ENCODE measurements at regions not wholly inside any gene's neighbourhood (a gene's known extent, or its start where the extent isn't known, plus 50 kb on each side); places are given as distances from the start of the nearest gene placed in this dataset.

DNA sequence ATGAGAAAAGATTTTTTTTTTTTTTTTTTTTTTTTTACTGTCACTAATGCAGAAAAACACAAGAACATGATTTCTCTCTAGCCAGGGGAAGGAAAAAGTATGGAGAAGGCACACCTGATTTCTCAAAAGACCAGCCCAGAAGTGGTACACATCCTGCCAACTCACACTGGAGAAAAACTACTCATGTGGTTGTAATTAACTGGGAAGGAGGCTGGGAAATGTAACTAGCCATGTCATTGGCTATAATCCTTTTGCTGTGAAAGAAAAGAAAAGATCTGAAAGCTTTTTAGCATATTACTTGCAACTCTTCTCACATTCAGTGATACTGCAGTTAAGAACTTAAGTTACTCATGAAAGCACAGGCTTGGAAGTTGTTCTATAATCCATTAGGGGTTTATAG lies 195.9 kb upstream of the PMFBP1 start:
- Histone ChIP-seq H3K27me3 (ENCODE audit: control insufficient read depth, low read length) (no peaks in the 10 kb centered on the region), H3K27ac (ENCODE audit: low read depth, low read length) (no peak overlapping the region), H3F3A (ENCODE audit: control insufficient read depth, insufficient read depth) (no peaks in the 10 kb centered on the region), H3K36me3 (ENCODE audit: control insufficient read depth, low read length) (no peaks in the 10 kb centered on the region), H3K9me2 (replicated peaks; ENCODE audit: control insufficient read depth, low read length) (no peaks in the 10 kb centered on the region), H3K4me3 (ENCODE audit: low read length) (no peak overlapping the region), H3K9me3 (ENCODE audit: control insufficient read depth, insufficient read depth, low read length) (0 out of 2 replicates have a peak, but pooled peaks cover 3% of the 10 kb centered on the region), H3K79me2 (ENCODE audit: control insufficient read depth, low read length) (no peaks in the 10 kb centered on the region), H3K4me2 (ENCODE audit: low read length) (no peak overlapping the region), H4K20me1 (ENCODE audit: control insufficient read depth, insufficient read depth, low read depth, low read length) (no peaks in the 10 kb centered on the region), H3K4me1 (ENCODE audit: control insufficient read depth, low read length) (no peaks in the 10 kb centered on the region)
- TF ChIP-seq, protein P1, sequence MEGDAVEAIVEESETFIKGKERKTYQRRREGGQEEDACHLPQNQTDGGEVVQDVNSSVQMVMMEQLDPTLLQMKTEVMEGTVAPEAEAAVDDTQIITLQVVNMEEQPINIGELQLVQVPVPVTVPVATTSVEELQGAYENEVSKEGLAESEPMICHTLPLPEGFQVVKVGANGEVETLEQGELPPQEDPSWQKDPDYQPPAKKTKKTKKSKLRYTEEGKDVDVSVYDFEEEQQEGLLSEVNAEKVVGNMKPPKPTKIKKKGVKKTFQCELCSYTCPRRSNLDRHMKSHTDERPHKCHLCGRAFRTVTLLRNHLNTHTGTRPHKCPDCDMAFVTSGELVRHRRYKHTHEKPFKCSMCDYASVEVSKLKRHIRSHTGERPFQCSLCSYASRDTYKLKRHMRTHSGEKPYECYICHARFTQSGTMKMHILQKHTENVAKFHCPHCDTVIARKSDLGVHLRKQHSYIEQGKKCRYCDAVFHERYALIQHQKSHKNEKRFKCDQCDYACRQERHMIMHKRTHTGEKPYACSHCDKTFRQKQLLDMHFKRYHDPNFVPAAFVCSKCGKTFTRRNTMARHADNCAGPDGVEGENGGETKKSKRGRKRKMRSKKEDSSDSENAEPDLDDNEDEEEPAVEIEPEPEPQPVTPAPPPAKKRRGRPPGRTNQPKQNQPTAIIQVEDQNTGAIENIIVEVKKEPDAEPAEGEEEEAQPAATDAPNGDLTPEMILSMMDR (IDR thresholded peaks at IDR 0.05; ENCODE audit: low read depth, low read length, poor library complexity, severe bottlenecking): no peak
- no peak for TF ChIP-seq EZH2phosphoT487 (IDR thresholded peaks at IDR 0.05; ENCODE audit: borderline replicate concordance, low read length)

DNA sequence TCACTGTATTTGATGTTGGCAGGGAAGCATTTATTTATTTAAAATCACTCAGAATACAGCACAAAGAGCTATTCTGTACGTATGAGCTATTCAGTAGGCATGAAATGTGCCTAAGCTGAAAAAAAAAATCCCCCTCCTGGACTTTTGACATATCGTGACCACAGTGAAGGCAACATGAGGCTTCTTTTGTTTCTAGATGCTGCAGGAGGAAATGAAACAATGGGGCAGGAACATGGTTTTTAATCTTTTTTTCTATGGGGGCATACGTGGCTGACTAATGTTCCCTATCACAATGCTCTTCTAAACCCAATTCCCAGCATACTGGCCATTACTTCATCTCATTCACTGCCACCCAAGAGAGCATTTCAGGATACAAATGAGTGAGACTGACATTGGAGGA lies 191.0 kb upstream of the PMFBP1 start:
- Histone ChIP-seq H3F3A (ENCODE audit: control insufficient read depth, insufficient read depth) (no peaks in the 10 kb centered on the region), H3K9me2 (replicated peaks; ENCODE audit: control insufficient read depth, low read length) (no peaks in the 10 kb centered on the region), H3K27ac (ENCODE audit: low read depth, low read length) (no peak overlapping the region), H3K27me3 (ENCODE audit: control insufficient read depth, low read length) (no peaks in the 10 kb centered on the region), H3K4me1 (ENCODE audit: control insufficient read depth, low read length) (no peaks in the 10 kb centered on the region), H3K4me3 (ENCODE audit: low read length) (no peak overlapping the region), H4K20me1 (ENCODE audit: control insufficient read depth, insufficient read depth, low read depth, low read length) (no peaks in the 10 kb centered on the region), H3K79me2 (ENCODE audit: control insufficient read depth, low read length) (no peaks in the 10 kb centered on the region), H3K9me3 (ENCODE audit: control insufficient read depth, insufficient read depth, low read length) (0 out of 2 replicates have a peak, but pooled peaks cover 3% of the 10 kb centered on the region), H3K4me2 (ENCODE audit: low read length) (no peak overlapping the region), H3K36me3 (ENCODE audit: control insufficient read depth, low read length) (no peaks in the 10 kb centered on the region)
- TF ChIP-seq, protein P1 (IDR thresholded peaks at IDR 0.05; ENCODE audit: low read depth, low read length, poor library complexity, severe bottlenecking): no peak
- no peak for TF ChIP-seq EZH2phosphoT487 (IDR thresholded peaks at IDR 0.05; ENCODE audit: borderline replicate concordance, low read length)

DNA sequence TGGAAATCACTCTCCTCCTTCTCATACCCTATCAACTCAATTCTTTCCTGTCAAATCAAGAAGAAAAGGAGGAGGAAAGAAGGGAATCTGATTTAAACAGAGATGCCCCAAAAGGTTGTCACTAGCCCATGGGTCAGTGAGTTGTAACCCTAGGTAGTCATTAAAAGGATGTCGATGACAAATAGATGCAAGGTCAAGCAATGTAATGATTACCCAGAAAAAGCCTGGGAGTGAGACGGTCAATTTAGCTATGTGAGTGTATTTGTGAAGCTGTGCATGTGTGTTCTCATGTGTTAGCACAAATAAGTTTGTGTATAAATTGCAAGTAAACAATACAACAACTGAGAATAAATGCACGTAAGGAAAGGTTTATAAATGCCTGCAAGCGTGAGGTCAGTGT lies 190.5 kb upstream of the PMFBP1 start:
- H3K27ac ChIP-seq (ENCODE audit: low read depth, low read length): no peak overlapping the region
- H3K79me2 ChIP-seq (ENCODE audit: control insufficient read depth, low read length): no peaks in the 10 kb centered on the region
- no peak overlapping the region for H3K4me3 ChIP-seq (ENCODE audit: low read length)
- H3F3A ChIP-seq (ENCODE audit: control insufficient read depth, insufficient read depth): no peaks in the 10 kb centered on the region
- TF ChIP-seq EZH2phosphoT487 (IDR thresholded peaks at IDR 0.05; ENCODE audit: borderline replicate concordance, low read length): no peak
- TF ChIP-seq, protein P1 (IDR thresholded peaks at IDR 0.05; ENCODE audit: low read depth, low read length, poor library complexity, severe bottlenecking): no peak
- H3K27me3 ChIP-seq (ENCODE audit: control insufficient read depth, low read length): no peaks in the 10 kb centered on the region
- no peaks in the 10 kb centered on the region for H3K36me3 ChIP-seq (ENCODE audit: control insufficient read depth, low read length)
- H3K9me2 ChIP-seq (replicated peaks; ENCODE audit: control insufficient read depth, low read length): no peaks in the 10 kb centered on the region
- no peaks in the 10 kb centered on the region for H4K20me1 ChIP-seq (ENCODE audit: control insufficient read depth, insufficient read depth, low read depth, low read length)
- no peak overlapping the region for H3K4me2 ChIP-seq (ENCODE audit: low read length)
- H3K9me3 ChIP-seq (ENCODE audit: control insufficient read depth, insufficient read depth, low read length): 0 out of 2 replicates have a peak, but pooled peaks cover 3% of the 10 kb centered on the region
- no peaks in the 10 kb centered on the region for H3K4me1 ChIP-seq (ENCODE audit: control insufficient read depth, low read length)

Data from DOHH2 (cell line).